Astrocyte of the spinal cord (primary cell): ENCODE measurements at regions not wholly inside any gene's neighbourhood (a gene's known extent, or its start where the extent isn't known, plus 50 kb on each side); places are given as distances from the start of the nearest gene placed in this dataset.
A peak's percentile ranks its signal among the peaks of the same experiment; 100 is the strongest.

Experiments used
- DNase-seq: peaks from one replicate; pipeline ENCODE4 v3.0.0; 2011; ENCODE audit warnings: low read depth, low spot score
- H3K4me3 ChIP-seq: 2 replicates; pipeline ENCODE4 v1.5.1; 2011; ENCODE audit warnings: low read depth, mild to moderate bottlenecking, low read length, moderate library complexity
- in situ Hi-C: cut with HindIII; loops from 2 replicates; pipeline ENCODE4 v1.10.0; 2017; ENCODE audit warnings: low sequenced_read_pairs
- TF ChIP-seq, protein P1 (sequence below): IDR thresholded peaks from 2 replicates; pipeline ENCODE4 v1.5.1; 2012; ENCODE audit warnings: low read depth, mild to moderate bottlenecking, low read length, inconsistent platforms

DNA sequence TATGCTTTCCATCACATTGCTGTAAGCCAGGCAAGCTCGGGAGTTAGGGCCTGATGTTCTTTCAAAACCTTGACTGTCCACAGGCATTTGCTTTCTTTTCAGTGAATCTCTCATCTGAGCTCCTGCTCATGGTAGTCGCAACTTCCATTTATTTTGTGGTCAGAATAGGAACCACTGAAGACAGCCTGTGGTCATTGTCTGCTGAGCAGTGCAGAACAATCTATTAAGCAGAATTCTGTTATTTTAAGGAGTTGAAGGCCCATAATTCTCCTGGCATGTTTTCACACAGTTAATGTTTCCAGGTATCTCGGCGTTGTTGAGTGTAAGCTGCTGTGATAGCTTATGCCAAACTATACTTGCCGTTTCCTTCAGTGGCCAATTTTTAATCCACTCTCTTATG, 491.1 kb upstream of the AKR1E2 start:
- in situ Hi-C loops = no loop called here
- TF ChIP-seq, protein P1, sequence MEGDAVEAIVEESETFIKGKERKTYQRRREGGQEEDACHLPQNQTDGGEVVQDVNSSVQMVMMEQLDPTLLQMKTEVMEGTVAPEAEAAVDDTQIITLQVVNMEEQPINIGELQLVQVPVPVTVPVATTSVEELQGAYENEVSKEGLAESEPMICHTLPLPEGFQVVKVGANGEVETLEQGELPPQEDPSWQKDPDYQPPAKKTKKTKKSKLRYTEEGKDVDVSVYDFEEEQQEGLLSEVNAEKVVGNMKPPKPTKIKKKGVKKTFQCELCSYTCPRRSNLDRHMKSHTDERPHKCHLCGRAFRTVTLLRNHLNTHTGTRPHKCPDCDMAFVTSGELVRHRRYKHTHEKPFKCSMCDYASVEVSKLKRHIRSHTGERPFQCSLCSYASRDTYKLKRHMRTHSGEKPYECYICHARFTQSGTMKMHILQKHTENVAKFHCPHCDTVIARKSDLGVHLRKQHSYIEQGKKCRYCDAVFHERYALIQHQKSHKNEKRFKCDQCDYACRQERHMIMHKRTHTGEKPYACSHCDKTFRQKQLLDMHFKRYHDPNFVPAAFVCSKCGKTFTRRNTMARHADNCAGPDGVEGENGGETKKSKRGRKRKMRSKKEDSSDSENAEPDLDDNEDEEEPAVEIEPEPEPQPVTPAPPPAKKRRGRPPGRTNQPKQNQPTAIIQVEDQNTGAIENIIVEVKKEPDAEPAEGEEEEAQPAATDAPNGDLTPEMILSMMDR = no peak
- H3K4me3 ChIP-seq = no peak overlapping the region
- peak; percentile 53 for DNase-seq

DNA sequence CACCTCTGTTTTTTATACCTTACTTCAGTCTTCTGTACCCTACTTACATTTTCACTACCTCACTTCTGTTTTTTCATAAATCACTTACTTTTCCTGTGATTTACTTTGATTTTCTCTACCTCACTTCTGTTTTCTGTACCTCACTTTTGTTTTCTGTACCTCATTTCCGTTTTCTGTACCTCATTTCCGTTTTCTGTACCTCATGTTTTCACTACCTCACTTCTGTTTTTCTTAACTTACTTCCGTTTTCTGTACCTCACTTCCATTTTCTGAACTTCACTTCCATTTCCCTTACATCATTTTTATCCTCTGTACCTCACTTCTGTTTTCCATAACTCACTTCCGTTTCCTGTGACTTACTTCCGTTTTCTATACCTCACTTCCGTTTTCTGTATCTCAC, 492.0 kb upstream of the AKR1E2 start:
- DNase-seq = no peak
- H3K4me3 ChIP-seq = no peak overlapping the region
- in situ Hi-C loops = no loop called here
- TF ChIP-seq, protein P1 = no peak

DNA sequence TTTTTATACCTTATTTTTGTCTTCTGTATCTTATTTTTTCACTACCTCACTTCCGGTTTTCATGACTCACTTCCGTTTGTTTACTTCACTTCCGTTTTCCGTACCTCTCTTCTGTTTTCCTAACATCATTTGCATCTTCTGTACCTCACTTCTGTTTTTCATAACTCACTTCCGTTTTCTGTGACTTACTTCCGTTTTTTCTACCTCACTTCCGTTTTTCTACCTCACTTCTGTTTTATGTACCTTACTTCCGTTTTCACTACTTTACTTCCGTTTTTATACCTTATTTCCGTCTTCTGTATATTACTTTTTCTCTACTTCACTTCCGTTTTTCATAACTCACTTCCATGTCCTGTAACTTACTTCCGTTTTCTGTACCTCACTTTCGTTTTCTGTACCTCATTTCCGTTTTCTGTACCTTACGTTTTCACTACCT, 492.5 kb upstream of the AKR1E2 start:
- no peak overlapping the region for H3K4me3 ChIP-seq
- in situ Hi-C loops = no loop called here
- no peak for DNase-seq

DNA sequence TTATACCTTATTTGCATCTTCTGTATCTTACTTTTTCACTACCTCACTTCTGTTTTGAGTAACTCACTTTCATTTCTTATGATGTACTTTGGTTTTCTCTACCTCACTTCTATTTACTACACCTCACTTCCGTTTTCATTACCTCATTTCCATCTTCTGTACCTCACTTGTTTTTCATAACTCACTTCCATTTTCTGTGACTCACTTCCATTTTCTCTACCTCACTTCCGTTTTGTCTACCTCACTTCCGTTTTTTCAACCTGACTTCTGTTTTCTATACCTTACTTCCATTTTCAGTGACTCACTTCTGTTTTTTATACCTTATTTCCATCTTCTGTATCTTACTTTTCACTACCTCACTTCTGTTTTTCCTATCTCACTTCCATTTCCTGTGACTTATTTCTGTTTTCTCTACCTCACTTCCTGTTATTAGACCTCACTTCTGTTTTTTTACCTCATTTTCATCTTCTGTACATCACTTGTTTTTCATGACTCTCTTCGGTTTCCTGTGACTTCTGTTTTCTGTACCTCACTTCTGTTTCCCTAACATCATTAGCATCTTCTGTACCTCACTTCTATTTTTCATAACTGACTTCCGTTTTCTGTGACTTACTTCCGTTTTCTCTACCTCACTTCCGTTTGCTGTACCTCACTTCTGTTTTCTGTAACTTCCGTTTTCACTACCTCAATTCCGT, 493.1 kb upstream of the AKR1E2 start:
- in situ Hi-C loops = no loop called here
- no peak overlapping the region for H3K4me3 ChIP-seq
- TF ChIP-seq, protein P1 = no peak
- DNase-seq = no peak

More for the DNA sequence above, 492.5 kb upstream of the AKR1E2 start:
- TF ChIP-seq, protein P1 = no peak

DNA sequence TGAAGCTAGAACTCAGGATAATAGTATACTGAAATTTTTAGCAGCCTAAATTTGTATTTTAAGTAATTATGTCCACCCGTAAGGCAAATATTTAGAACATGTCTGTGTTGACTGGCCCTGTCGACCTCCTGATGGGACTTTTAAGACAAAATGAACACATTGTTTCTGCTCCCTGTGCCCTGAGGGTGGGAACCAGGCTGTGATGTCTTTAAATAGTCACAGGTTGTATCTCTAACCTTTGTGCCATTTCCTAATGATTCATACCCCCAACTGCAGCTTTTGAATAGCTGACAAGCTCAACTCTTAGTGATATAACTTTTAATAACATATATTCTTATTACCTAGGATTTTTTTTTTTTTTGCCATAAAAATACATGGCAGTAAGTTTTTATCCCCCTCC, 494.9 kb upstream of the AKR1E2 start:
- in situ Hi-C loops = no loop called here
- TF ChIP-seq, protein P1 = no peak
- peak; percentile 25 for DNase-seq
- H3K4me3 ChIP-seq = no peak overlapping the region

DNA sequence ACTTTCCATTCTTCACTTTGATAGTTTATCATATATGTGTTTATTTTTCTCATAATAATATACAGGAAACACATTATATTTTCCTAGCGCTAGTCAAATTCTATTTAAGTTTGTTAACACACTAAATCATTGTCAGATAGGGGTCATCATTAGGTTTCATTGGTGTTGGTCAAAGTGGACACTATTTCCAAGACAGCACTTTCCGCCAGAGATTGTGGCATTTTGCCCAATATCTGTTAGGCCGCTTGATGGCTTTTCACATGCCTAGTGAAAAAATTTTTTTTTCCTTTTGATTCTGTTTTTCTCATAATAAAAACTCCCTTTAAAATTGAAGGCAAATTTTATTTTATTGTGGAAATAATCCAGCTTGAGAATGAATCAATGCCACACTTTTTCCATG, 495.4 kb upstream of the AKR1E2 start:
- in situ Hi-C loops = no loop called here
- no peak overlapping the region for H3K4me3 ChIP-seq
- TF ChIP-seq, protein P1 = no peak
- no peak for DNase-seq

DNA sequence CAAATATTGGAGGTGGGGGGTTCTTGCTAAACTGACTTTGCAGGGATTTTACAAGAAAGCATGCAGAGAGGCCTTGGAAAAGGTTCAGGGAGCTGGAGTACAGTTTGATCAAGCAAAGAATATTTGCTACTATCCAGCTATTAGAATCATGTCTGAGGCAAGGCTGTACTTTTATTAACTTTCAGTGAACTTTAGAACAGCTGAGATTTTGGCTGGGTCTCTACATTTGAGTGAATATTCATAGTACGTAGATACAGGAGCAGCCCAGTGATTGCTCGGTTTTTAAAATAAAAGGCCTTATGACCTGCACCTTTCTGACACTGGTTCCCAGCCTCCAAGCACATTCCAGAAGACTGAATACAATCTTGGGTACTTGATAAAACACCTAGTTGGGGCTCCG, 496.8 kb upstream of the AKR1E2 start:
- no peak overlapping the region for H3K4me3 ChIP-seq
- TF ChIP-seq, protein P1 = no peak
- in situ Hi-C loops = no loop called here
- no peak for DNase-seq
